GM18909 (cell line): ENCODE measurements at regions not wholly inside any gene's neighbourhood (a gene's known extent, or its start where the extent isn't known, plus 50 kb on each side); places are given as distances from the start of the nearest gene placed in this dataset.

Experiments
- ATAC-seq: cut with Tn5 transposase; IDR thresholded peaks from one replicate; pipeline ENCODE4 v1.9.1; 2021; ENCODE audit warnings: mild to moderate bottlenecking; ENCODE audit not compliant: unreplicated experiment, poor library complexity

DNA sequence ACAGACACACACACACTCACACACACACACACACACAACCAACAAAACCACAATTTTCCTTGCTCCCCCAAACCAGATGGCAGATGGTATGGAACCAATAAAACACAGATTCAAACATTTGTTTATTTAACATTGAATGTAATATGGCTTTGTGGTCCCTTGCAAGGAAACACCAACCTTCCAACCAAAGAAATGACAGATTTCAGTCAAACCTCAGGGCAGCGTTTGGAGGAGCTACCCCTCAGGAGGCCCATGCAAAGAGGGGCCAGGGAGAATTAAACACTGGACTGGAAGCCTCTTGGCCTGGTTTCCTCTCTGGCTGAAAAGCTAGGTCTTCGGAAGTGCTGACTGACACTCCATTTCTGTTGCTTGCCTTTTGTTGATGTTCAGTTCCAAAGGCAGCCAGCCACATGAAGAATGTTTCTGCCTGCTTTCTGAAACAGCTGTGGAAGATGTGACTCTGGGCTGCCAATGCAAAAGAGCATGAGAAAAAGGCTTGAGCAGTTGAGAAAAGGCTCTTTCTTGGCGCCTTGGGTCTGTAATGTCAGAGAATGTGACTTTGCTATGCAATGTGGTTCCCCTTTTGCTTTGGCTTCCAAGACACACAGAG is 296.1 kb downstream of the RPLP1 start:
- no peak for ATAC-seq

DNA sequence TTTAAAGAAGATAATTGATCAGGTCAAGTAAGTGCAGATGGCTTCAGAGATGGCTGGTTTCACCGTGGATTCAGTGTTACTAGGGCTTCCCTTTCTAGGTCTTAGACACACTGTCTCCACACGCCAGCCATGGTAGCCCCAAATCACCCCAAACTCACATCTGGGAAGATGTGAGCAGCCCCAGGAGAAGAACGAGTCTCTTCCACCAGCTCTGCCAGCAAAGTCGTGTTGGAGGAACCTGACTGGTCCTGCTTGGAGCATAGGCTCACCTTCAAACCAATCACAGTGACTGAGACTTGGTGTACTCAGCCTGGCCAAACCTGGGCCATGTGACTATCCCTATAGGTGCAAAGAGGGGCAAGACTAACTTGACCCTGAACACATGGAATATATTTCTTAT is 296.7 kb downstream of the RPLP1 start:
- ATAC-seq, result no peak

DNA sequence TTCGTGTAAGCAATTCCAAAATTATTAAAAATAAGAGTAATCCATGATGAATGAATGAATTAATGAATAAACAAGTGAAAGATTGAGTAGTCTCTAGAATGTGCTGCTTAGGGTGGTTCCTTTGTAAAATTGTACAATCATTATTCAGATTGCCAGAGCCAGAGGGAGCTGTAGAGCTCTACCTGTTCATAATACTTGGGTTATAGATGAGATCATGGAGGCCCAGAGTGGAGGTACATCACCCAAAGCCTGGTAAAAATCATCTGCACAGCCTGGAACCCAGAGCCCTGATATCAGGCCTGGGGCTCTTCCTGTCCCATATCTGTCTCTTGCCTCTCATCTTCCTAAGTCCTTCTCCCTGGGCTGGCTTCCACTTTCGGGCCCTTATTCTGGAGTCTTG is 297.2 kb downstream of the RPLP1 start:
- ATAC-seq, result no peak

DNA sequence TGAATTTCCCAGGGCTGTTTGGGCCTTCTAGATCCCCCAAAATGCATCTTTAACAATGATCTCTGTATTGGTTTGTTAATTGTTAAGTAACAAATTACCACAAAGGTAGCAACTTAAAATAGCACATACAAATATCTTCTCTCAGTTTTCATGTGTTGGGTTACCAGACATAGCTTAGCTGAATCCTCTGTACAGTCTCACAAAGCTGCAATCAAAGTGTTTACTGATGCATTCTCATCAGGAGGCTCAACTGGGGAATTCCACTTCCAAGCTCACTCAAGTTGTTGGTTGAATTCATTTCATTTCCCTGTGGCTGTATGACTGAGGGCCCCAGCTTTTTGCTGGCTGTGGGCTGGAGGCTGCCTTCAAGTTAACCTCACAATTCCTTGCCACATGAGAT is 297.6 kb downstream of the RPLP1 start:
- ATAC-seq, result no peak

DNA sequence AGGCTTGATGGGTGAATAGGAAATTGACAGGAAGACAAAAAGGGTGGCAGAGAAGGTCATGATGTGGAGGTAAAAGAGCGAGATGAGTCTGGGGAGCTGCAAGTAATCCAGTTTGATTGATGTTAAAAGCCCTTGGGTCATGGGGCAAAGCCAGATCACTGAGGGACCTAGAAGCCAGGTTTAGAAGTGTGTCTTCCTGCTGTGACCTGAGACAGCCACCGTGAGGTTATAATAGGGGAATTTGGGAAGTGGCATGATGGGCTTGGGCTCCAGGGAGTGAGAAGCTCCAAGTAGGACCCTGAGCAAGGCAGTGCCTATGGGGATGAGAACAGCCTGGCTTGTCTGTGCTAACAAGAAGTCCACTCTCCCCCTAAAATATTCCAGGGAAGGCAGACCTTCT is 298.5 kb downstream of the RPLP1 start:
- ATAC-seq, result no peak

DNA sequence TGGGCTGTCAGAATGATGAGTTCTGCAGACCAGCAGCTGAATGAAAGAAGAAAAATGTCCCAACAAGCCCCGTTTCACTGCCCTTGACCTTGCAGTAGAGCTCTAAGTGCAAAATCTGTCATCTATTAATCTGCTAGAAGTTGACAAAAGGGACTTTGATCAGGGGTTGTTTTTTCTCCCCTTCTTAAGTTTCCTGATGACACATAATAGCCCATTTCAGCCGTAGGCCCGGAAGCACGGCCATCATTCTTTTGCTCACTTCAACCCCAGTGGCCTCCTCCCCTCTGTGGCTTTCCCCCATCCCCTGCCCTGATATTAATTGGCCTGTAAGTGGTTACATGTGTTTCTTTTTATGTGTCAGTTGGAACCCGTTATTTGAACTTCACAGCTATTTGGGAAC is 298.9 kb downstream of the RPLP1 start:
- ATAC-seq, result no peak

DNA sequence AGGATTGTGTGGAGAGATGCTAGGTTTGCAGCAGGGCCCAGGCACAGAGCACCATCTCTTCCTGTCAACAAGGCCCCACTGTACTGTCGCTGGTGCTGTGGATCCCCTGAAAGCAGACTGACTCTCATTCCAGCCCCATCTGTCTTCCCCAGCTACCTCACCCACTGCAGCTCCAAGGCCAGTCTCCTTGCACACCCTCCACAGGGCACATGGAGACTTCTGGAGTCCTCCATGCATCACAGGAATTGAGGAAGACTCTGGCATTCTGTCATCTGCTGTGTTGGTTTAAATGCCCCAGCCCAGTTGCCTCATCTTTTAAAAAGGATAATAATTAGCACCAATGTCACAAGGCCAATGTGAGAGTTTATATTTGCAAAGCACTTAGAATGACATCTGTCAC is 301.2 kb downstream of the RPLP1 start:
- ATAC-seq, result no peak

DNA sequence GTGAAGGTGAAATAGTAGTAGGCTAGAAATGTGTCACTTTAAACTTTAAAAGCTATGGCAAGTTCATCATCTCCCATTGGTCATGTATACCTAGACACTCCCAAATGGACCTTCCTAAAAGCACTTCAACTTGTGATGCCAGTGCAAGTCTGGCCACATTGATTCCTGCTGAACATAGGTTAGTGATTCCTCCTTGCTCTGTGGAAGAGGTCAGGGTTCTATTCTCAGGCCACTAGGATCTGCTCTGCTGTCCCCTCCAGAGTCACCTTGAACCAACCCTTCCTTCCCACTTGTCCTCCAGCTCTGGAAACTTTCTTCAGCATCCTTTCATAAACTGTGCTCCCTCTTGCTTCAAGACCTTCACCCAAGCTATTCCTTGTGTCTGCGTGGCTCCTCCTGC is 301.7 kb downstream of the RPLP1 start:
- no peak for ATAC-seq

DNA sequence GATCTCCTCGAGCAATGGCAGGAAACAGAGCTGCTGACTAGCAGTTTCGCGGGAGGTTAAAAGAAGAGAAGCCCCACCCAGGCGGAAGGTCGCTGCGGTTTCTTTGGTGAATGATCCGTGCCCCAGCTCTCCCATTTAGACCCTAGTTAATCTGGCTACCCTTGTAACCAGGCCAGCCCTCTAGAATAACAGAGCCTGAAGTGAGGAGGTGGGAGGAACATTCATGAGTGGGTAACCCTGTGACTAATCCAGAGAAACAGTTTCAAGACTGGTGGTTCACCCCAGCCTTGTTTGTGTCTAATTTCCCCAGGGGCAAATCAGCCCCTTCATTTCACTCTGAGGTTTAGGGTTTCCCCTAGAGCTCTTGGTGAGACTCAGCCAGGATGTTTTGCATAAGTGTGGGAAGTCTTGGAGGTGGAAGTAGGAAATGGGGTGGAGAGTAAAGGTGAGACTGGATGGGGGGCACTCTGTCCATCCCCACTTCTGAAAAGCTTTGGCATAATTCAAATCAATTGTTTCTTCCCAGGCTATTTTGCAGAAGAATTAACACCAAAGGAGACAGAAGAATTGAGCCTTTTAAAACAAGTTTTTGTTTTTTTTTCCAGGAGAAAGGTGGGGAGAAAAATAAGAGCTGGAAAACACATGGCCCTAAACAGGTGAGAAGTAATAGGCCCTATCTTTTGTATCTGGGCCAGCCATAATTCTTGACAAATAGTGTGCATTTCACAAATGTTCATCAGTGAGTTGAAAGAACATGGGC is 303.1 kb downstream of the RPLP1 start:
- ATAC-seq, result peak; percentile 82

DNA sequence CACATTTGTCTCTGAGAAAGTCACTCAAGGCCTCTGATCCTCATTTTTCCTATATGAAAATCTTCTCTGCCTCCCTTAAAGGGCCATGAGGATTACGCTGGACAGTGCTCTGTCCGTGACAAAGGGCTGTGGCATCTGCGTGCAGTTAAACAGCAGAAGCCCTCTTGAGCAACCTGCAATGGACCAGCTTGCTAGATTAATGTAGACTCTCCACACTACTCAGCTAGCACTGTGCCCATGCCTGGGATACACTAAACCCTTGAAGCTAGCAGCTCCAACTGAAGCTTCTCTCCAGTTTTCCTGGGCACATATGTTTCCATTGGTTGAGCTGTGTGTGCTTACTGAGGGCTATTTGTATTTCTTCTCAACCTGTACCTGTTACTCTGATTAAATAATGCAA is 303.8 kb downstream of the RPLP1 start:
- no peak for ATAC-seq

DNA sequence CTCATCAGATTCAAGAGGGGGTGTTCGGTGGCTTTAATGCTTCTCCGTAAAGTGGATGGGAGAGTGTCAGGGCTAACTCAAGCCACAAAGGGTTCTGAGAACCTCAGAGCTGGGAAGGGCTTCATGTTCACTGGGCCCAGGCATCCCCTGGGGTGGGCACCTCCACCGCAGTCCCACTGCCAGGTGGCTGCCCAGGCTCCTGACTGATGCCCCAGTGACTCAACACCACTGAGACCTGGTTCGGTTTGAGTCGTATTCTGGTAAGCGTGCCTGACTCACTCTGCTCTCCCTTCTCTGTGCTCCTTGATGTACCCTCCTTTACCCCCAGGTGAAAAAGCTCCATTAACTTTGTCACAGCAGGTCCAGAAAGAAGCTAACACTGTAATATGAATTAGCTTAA is 304.6 kb downstream of the RPLP1 start:
- no peak for ATAC-seq

DNA sequence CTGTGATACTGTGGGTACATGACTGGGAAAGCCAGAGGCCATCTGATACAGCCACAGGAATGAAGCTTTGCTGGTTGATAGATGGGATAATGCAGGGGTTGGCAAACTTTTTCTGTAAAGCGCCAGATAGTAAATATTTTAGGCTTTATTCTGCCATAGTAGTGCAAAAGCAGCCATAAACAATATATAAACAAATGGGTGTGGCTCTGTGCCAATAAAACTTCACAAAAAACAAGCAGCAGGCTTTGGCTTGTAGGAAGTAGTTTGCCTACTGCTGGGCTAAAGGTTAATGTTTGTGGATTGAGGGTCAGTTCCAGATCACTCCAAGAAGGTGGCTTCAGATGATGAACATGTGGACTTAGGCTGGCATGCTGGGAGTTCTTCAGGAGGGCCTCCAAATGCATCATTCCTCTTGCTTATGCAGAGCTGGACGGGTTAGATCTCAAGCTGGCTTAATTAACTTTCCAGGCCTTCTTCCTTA is 305.7 kb downstream of the RPLP1 start:
- ATAC-seq, result no peak

DNA sequence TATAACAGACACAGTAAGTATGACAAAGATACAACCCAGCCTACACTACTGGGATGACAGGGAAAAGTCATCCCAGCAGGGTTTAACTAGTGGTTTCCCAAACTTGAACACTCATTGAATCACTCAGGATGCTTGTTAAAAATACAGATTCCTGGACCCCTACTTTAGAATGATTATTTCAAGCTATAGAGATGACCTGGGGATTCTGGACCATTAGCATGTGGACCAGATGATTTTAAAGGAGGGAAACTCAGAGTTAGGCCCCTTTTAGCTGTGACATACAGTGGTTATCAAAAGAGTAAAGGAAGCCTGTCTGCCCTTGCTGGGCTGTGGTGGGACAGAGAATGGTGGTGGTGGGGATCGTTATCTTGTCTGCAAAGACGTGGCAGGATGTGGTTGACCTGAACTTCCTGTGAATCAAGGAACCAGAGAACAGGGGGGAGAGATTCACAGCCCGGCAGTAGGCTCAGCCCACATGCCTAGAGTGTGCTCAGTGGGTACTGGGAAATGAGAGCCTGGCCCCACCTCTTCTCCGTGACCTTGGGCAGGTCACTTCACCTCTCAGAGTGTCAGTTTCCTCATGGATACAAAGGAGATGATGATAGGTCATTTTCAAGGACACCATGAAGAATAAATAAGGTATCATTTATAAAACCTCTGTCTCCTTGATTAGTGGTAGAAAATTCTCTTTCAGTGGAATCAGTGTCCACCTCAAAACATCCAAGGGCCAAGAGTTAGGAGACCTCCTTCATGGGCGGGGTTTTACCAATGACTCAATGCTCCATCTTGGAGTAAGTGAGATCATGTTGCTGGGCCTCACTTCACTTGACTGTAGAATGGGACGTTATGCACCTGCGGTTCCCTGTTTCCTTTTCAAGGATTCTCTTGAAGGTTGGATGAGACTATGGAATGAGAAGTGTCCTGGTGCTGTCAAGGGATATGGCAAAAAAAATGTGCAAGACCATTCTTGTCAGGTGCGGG is 306.5 kb downstream of the RPLP1 start:
- ATAC-seq, result peak; percentile 45

DNA sequence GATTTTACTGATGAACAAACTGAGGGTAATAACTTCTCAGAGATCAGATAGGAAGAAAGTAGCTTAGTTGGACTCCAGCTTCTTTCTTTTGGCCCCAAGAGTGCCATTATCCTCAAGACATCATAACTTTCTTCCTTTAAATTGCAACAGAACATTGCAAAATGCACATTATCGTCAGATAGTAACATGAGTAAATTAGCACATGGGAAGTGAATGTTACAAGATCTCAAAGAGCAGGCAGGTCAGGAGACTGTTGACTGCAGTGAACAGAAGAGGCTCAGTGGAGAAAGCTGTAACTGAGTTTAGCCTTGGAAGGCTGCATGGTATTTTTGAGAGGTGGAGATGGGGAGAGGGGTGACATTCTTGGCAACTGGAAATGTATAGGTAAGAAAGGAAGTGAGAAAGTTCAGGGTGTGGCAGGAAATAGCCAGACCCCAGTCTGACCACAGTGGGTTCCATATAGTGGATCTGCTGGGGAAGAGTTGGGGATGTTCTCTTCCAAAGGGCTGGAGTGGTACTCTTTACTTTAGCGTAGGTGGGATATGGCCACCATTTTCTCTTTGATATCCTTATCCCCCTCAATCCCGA is 307.7 kb downstream of the RPLP1 start:
- ATAC-seq, result peak; percentile 1

DNA sequence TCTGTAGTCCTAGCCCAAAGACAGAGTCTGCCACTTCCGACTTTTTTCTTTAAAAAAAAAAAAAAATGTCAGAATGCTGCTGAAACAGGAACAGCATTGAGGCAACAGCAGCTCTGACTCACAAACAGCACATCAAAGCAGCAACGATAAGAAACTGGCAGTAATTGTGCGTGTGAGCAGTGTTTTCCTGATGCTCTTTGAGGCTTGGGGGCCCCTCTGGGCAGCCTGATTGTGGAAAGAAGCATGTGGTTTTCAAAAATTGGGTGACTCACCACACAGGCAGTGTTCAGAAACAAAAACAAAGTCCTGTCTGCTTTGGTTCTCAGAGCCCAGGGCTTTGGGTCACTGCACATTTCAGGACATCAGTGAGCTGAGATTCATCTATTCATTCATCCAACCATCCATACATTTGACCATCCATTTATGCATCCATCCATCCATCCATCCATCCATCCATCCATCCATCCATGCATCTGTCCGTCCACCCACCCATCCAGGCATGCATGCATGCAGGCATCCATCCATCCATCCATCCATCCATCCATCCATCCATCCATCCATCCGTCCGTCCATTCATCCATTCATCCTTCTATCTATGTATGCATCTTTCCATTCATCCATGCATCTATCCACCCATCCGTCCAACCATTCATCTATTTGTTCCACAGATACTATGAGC is 308.4 kb downstream of the RPLP1 start:
- peak; percentile 74 for ATAC-seq

DNA sequence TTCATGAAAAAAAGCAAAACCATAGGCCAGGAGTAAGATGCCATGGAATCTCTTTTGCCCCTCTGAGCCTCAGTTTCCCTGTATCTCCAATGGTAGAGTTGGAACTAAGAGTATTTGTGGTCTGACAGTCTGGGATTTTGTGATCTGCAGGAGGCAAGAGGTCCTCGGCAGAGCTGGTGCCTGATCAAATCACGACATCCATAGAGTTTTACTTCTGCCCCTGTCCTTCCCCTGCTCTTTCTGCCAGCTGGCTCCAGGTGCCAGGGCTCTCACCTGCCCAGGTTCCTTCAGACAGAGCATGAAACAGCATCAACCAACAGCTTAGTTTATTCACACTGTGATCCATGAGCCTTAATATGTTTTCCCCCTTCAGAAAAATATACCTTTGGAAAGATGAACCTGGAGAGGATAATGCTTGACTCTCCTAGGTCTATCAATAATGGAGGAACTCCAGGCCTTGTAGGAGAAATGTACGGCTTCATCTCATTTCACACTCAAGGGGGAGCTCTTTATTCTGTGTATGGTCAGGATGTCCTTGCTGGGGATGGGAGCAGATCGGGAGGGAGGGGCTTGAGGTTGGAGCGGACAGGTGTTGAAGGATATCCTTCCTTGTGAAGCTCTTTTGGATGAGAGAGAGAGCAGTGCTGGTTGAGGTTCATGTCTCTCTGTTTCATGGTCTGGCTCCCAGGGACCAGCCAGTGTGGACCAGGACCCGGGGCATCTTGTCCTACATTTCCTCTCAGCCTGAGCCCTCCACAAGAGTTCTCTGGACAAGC is 309.9 kb downstream of the RPLP1 start:
- no peak for ATAC-seq

DNA sequence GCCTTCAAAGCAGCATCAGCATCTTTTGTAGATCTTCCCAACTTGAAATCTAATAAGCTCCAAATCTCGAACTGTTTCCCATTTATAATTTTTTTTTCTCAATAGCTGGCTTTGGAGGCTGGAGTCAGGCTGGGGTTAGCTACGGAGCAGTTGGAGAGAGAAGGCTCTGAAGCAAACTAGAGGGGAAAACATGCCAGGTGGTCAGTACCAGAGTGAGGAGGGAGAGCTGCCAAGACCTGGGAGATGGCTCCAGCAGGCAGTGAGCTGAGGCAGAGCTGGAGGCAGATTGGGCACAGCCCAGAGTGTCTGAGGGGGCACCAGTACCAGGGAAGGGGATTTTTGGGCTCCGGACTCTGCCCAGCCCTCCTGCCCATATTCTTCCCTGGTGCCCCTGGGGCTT is 311.2 kb downstream of the RPLP1 start:
- ATAC-seq, result no peak

DNA sequence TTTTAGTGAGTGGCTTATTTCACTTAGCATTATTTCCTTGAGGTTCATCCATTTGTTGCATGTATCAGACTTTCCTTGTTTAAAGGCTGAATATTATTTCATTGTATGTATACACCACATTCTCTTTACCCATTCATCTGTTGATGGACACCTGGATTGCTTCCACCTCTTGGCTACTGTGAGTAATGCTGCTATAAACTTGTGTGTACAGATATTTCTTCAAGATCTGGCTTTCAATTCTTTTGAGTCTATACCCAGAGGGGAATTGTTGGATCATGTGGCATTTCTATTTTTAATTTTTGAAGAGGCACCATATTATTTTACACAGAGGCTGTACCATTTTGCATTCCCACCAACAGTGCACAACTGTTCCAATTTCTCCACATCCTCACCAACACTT is 313.5 kb downstream of the RPLP1 start:
- ATAC-seq, result no peak

DNA sequence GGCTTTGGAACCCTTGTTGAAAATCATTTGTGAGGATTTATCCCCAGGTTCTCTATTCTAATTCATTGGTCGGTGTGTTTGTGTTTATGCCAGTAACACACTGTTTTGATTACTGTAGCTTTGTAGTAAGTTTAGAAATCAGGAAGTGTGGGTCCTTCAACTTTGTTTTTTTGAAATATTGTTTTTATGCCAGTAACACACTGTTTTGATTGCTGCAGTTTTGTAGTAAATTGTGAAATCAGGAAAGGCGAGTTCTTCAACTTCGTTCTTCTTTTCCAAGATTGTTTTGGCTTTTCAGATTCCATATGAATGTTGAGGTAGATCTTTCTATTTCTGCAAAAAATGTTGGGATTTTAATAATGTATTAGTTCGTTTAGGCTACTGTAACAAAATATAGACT is 314.6 kb downstream of the RPLP1 start:
- no peak for ATAC-seq
